CD4-positive, alpha-beta T cell treated with Interleukin-2 at 100 ng/mL for 4 hours (primary cell): ENCODE measurements at regions not wholly inside any gene's neighbourhood (a gene's known extent, or its start where the extent isn't known, plus 50 kb on each side); places are given as distances from the start of the nearest gene placed in this dataset.
"Not testable (repeated sequence)": the region's sequence is repeated elsewhere in the genome, so short reads cannot be mapped to it uniquely, and the experiment has no call there.

ENCODE experiments used
- DNase-seq: peaks from one replicate; pipeline ENCODE4 v3.0.0-alpha.2; 2020; ENCODE audit warnings: low spot score

- DNase-seq: not testable (repeated sequence)
Measured at GRCh38 chr16:16561532-16561931, 182.6 kb downstream of the NPIPA7 start.

- not testable (repeated sequence) for DNase-seq
Measured at GRCh38 chr16:16563962-16564361, 185.0 kb downstream of the NPIPA7 start.

GRCh38 chr16:16565326-16565725 is 186.4 kb downstream of the NPIPA7 start:
- not testable (repeated sequence) for DNase-seq

- not testable (repeated sequence) for DNase-seq
Measured at GRCh38 chr16:16570055-16570454, 191.1 kb downstream of the NPIPA7 start.

- not testable (repeated sequence) for DNase-seq
Measured at GRCh38 chr16:16570874-16571273, 191.9 kb downstream of the NPIPA7 start.

GRCh38 chr16:16572130-16572774 is 193.3 kb downstream of the NPIPA7 start:
- DNase-seq: not testable (repeated sequence)

GRCh38 chr16:16577062-16577461 is 198.1 kb downstream of the NPIPA7 start:
- not testable (repeated sequence) for DNase-seq

GRCh38 chr16:16578701-16579100 is 199.8 kb downstream of the NPIPA7 start:
- DNase-seq: no peak

GRCh38 chr16:16582916-16583315 is 204.0 kb downstream of the NPIPA7 start:
- DNase-seq: not testable (repeated sequence)

GRCh38 chr16:16586073-16586651 is 207.2 kb downstream of the NPIPA7 start:
- not testable (repeated sequence) for DNase-seq

- DNase-seq: not testable (repeated sequence)
Measured at GRCh38 chr16:16586969-16587368, 208.0 kb downstream of the NPIPA7 start.

- not testable (repeated sequence) for DNase-seq
Measured at GRCh38 chr16:16588436-16588835, 209.5 kb downstream of the NPIPA7 start.

GRCh38 chr16:16590654-16591318 is 211.8 kb downstream of the NPIPA7 start:
- DNase-seq: not testable (repeated sequence)

- DNase-seq: peak; percentile 43
Measured at GRCh38 chr16:16593156-16593863, 214.4 kb downstream of the NPIPA7 start.

GRCh38 chr16:16595029-16595718 is 216.2 kb downstream of the NPIPA7 start:
- not testable (repeated sequence) for DNase-seq

GRCh38 chr16:16601239-16601638 is 222.3 kb downstream of the NPIPA7 start:
- DNase-seq: not testable (repeated sequence)

- DNase-seq: not testable (repeated sequence)
Measured at GRCh38 chr16:16607401-16608082, 228.6 kb downstream of the NPIPA7 start.

- not testable (repeated sequence) for DNase-seq
Measured at GRCh38 chr16:16609627-16610026, 230.7 kb downstream of the NPIPA7 start.

- not testable (repeated sequence) for DNase-seq
Measured at GRCh38 chr16:16610389-16610967, 231.5 kb downstream of the NPIPA7 start.

GRCh38 chr16:16613212-16613611 is 234.3 kb downstream of the NPIPA7 start:
- DNase-seq: not testable (repeated sequence)

- not testable (repeated sequence) for DNase-seq
Measured at GRCh38 chr16:16614484-16614883, 235.5 kb downstream of the NPIPA7 start.
